PFSK-1 (cell line): ENCODE measurements at regions not wholly inside any gene's neighbourhood (a gene's known extent, or its start where the extent isn't known, plus 50 kb on each side); places are given as distances from the start of the nearest gene placed in this dataset.

ENCODE experiments used
- FOXP2 ChIP-seq: optimal IDR thresholded peaks from 2 replicates; pipeline ENCODE3; 2011; ENCODE audit warnings: borderline replicate concordance, control low read depth, inconsistent platforms; ENCODE audit not compliant: insufficient read depth; ENCODE audit errors: extremely low read length, extremely low read depth
- POLR2AphosphoS5 ChIP-seq: IDR thresholded peaks from 2 replicates; pipeline ENCODE4 v1.6.1; 2012; ENCODE audit warnings: low read depth, mild to moderate bottlenecking, control low read depth, low read length, moderate library complexity
- REST ChIP-seq, 2 experiments: IDR thresholded peaks; 2 replicates each; pipeline versions ENCODE4 v1.6.1 to v1.8.0; 2011 to 2012; ENCODE audit warnings: low read depth in 2 of 2, low read length in 2 of 2, control low read depth in 1 of 2, inconsistent platforms in 1 of 2, mild to moderate bottlenecking in 1 of 2, moderate library complexity in 1 of 2; ENCODE audit not compliant: insufficient read depth in 1 of 2
- SIN3A ChIP-seq: IDR thresholded peaks from 2 replicates; pipeline ENCODE4 v1.6.1; 2012; ENCODE audit warnings: mild to moderate bottlenecking, low read length, moderate library complexity, borderline replicate concordance; ENCODE audit not compliant: insufficient read depth

GRCh38 chr5:174380311-174380710 lies 334.8 kb downstream of the NSG2 start:
- no peak for TF ChIP-seq SIN3A
- TF ChIP-seq REST (IDR thresholded peaks at IDR 0.05; ENCODE audit: insufficient read depth in 1 of 2, low read depth in 2 of 2, low read length in 2 of 2): no peak
- no peak for TF ChIP-seq POLR2AphosphoS5
- TF ChIP-seq FOXP2: no peak
